ENCODE measurements at regions not wholly inside any gene's neighbourhood (a gene's known extent, or its start where the extent isn't known, plus 50 kb on each side); places are given as distances from the start of the nearest gene placed in this dataset.

GRCh38 chr11:129574431-129574830, 198.8 kb downstream of the BARX2 start:
- H3K4me3 Mint-ChIP-seq = no peak overlapping the region
- no peaks in the 10 kb centered on the region for H3K27me3 Mint-ChIP-seq
- H3K36me3 Mint-ChIP-seq = peaks cover 5% of the 10 kb centered on the region
- peaks cover 2 to 10% (median 8%) of the 10 kb centered on the region in 3 donors for H3K9me3 Mint-ChIP-seq
- H3K27ac Mint-ChIP-seq = no peak overlapping the region
- H3K4me1 Mint-ChIP-seq = no peaks in the 10 kb centered on the region

- Mint-ChIP-seq H3K4me3 (no peak overlapping the region), H3K36me3 (peaks cover 5% of the 10 kb centered on the region), H3K4me1 (no peaks in the 10 kb centered on the region), H3K9me3 (peaks cover 0 to 8% (median 2%) of the 10 kb centered on the region in 3 donors), H3K27me3 (no peaks in the 10 kb centered on the region), H3K27ac (no peak overlapping the region)
These were observed 201.0 kb downstream of the BARX2 start for GRCh38 chr11:129576652-129577051.

- H3K27me3 Mint-ChIP-seq = no peaks in the 10 kb centered on the region
- H3K27ac Mint-ChIP-seq = no peak overlapping the region
- H3K4me1 Mint-ChIP-seq = no peaks in the 10 kb centered on the region
- H3K4me3 Mint-ChIP-seq = no peak overlapping the region
- H3K36me3 Mint-ChIP-seq = peaks cover 5% of the 10 kb centered on the region
- H3K9me3 Mint-ChIP-seq = peaks cover 2 to 12% (median 4%) of the 10 kb centered on the region in 3 donors
These were observed 202.4 kb downstream of the BARX2 start for GRCh38 chr11:129578006-129578405.

DNA sequence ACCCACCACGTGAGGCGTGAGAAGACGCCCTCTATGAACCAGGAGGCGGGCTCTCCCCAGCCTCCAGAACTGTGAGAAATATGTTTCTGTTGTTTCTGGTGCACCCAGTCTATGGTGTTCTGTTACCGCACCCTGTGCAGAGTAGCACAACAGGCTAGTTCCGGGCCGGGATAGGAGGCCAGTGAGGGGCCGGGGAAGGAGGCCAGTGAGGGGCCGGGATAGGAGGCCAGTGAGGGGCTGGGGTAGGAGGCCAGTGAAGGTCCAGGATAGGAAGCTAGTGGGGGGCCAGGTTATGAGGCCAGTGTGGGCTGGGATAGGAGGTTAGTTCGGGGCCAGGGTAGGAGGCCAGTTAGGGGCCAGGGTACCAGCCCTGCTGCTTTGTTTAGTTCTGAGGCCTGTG, 204.6 kb downstream of the BARX2 start:
- Mint-ChIP-seq H3K36me3 (no peaks in the 10 kb centered on the region), H3K27ac (peak overlapping the region in 1 of 3 donors; percentile 65), H3K27me3 (no peaks in the 10 kb centered on the region), H3K4me3 (no peak overlapping the region), H3K9me3 (peaks cover 0 to 5% (median 4%) of the 10 kb centered on the region in 3 donors), H3K4me1 (no peaks in the 10 kb centered on the region)

DNA sequence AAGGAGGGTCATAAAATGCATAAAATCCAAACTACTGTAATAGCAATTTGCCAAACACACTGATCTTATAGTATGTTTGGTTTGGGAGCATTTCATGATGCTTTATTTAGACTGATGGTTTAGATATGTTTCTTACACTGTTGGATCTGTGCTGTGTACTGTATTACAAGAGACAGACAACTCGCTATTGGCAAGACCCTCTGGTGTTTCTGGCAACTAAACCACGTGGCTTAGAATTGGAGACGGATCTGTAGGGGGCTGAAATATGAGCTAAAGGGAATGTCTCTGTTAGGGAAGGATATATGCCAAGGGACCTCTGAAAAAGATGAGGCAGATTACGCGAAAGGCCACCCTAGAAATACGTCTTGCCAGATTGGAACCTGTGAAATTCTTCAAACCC, 208.7 kb downstream of the BARX2 start:
- no peaks in the 10 kb centered on the region for H3K27me3 Mint-ChIP-seq
- peaks cover 2 to 6% (median 4%) of the 10 kb centered on the region in 3 donors for H3K9me3 Mint-ChIP-seq
- no peaks in the 10 kb centered on the region for H3K4me1 Mint-ChIP-seq
- H3K4me3 Mint-ChIP-seq = no peak overlapping the region
- H3K36me3 Mint-ChIP-seq = no peaks in the 10 kb centered on the region
- peak overlapping the region in 1 of 3 donors; percentile 33 for H3K27ac Mint-ChIP-seq

DNA sequence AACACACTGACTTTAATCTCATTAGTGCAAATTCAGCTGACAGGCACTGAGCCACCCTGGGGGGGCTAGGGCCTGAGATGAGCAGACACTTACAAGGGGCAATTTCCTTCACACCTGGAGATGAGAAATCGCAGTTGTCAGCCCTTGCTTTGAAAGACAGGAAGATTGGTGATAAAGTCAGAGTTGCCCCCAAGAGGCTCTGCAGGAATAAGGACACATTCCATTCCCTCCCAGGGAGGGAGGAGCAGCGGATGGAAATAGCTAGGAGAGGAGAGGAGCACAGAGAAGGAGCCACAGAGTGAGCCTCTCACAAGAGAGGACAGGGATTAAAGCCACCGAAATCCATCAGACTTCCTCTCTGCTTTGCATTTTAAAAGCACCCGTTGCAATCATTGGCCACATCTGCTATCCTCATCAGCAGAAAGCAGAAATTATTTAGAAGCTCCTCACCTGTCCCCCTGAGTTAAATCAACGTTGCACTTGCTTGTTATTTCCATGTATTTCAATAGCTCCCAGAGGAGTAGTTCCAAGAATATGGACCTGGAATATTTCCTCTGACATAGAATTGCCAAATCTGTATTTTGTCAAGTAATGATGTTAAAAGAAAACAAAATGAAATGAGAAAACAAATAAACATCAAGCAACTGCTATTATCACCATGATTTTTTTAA, 213.7 kb downstream of the BARX2 start:
- Mint-ChIP-seq H3K27me3 (peaks cover 1% of the 10 kb centered on the region), H3K4me3 (no peak overlapping the region), H3K36me3 (no peaks in the 10 kb centered on the region), H3K27ac (no peak overlapping the region), H3K9me3 (peaks cover 0 to 2% (median 1%) of the 10 kb centered on the region in 3 donors), H3K4me1 (peaks cover 0 to 2% (median 0%) of the 10 kb centered on the region in 3 donors)

DNA sequence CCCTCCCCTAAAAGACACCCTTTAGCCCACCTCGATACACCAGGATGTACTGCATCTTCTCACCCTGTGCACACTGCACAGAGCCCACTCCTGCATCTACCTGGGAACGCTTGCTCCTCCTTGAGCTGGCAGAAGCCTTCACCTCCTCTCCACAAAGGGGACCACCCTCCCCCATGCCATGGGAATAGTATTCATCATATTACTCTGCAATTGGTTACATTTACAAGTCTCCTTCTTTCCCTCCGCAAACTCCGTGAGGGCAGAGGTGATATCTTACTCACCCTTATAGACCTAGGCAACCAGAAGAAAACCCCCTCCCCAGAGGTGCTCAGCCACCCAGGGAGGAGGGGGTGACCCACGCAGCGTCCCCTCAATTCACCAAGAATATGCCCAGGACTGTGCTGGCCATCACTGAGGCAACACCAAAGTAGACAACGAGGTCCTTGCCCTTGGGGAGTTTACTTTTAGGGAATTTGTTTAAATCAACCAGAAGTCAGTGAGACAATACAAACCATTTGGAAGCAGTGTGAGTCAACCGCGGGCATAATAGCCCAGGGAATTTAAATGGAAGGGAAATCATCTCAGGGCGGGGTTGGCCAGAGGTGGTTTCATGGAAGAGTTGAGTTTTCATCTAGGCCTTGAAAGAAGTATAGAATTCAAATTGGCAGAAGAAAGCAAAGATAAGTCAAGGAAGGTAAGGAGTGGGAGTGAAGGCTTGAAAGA, 214.5 kb downstream of the BARX2 start:
- H3K27ac Mint-ChIP-seq = no peak overlapping the region
- H3K4me1 Mint-ChIP-seq = peaks cover 0 to 2% (median 0%) of the 10 kb centered on the region in 3 donors
- H3K4me3 Mint-ChIP-seq = no peak overlapping the region
- peaks cover 1% of the 10 kb centered on the region for H3K27me3 Mint-ChIP-seq
- peaks cover 0 to 2% (median 1%) of the 10 kb centered on the region in 3 donors for H3K9me3 Mint-ChIP-seq
- H3K36me3 Mint-ChIP-seq = no peaks in the 10 kb centered on the region

- Mint-ChIP-seq H3K9me3 (peaks cover 0 to 2% (median 1%) of the 10 kb centered on the region in 3 donors), H3K27ac (no peak overlapping the region), H3K4me3 (no peak overlapping the region), H3K36me3 (no peaks in the 10 kb centered on the region), H3K4me1 (peaks cover 0 to 2% (median 0%) of the 10 kb centered on the region in 3 donors), H3K27me3 (peaks cover 1% of the 10 kb centered on the region)
These were observed 215.3 kb downstream of the BARX2 start for GRCh38 chr11:129590753-129591475.

- Mint-ChIP-seq H3K9me3 (peaks cover 0 to 5% (median 2%) of the 10 kb centered on the region in 3 donors), H3K4me1 (peaks cover 0 to 2% (median 0%) of the 10 kb centered on the region in 3 donors), H3K27ac (no peak overlapping the region), H3K36me3 (no peaks in the 10 kb centered on the region), H3K4me3 (no peak overlapping the region), H3K27me3 (peaks cover 1% of the 10 kb centered on the region)
These were observed 215.9 kb downstream of the BARX2 start for GRCh38 chr11:129591527-129591926.

DNA sequence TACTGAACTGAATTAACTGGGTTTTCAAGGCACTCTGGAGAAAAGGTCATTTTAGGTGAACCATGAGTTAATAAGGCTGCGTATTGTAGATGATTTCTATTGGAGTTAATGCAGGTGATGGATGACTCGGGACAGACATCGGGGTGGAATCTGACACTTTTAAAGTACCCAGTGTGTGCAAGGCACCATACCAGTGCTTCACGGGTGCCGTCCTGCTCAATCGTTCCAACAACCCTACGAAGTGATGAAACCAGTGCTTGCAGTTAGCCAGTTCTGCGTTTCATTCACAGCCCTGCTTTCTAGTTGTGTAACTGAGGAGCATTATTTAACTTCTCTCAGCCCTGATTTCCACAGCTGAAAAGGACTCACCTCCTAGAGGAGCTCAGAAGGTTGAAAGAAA, 216.5 kb downstream of the BARX2 start:
- no peaks in the 10 kb centered on the region for H3K36me3 Mint-ChIP-seq
- H3K27ac Mint-ChIP-seq = no peak overlapping the region
- peaks cover 1% of the 10 kb centered on the region for H3K27me3 Mint-ChIP-seq
- H3K9me3 Mint-ChIP-seq = peaks cover 0 to 5% (median 0%) of the 10 kb centered on the region in 3 donors
- H3K4me1 Mint-ChIP-seq = peaks cover 0 to 2% (median 0%) of the 10 kb centered on the region in 3 donors
- H3K4me3 Mint-ChIP-seq = no peak overlapping the region

DNA sequence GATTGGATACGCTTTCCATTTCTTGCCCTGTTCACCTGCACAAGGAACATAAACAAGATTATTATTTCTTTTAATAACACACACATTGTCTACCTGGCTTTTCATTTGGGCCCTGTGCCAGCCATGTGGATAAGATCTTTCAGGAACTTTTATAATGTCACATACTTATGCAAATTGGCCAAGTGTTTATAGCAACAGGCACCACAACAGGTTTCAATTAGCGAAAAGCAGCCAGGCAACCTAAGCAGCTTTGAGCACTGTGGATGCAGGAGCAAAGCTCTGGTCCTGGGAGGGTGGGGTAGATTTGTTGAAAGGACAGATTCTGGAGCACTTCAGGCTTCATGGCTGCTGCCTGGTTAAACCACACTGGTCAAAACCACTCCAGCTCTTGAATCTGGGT, 217.4 kb downstream of the BARX2 start:
- H3K27ac Mint-ChIP-seq = no peak overlapping the region
- H3K4me3 Mint-ChIP-seq = no peak overlapping the region
- H3K9me3 Mint-ChIP-seq = peaks cover 0 to 4% (median 0%) of the 10 kb centered on the region in 3 donors
- H3K36me3 Mint-ChIP-seq = no peaks in the 10 kb centered on the region
- peaks cover 1% of the 10 kb centered on the region for H3K27me3 Mint-ChIP-seq
- H3K4me1 Mint-ChIP-seq = peaks cover 0 to 2% (median 0%) of the 10 kb centered on the region in 3 donors

DNA sequence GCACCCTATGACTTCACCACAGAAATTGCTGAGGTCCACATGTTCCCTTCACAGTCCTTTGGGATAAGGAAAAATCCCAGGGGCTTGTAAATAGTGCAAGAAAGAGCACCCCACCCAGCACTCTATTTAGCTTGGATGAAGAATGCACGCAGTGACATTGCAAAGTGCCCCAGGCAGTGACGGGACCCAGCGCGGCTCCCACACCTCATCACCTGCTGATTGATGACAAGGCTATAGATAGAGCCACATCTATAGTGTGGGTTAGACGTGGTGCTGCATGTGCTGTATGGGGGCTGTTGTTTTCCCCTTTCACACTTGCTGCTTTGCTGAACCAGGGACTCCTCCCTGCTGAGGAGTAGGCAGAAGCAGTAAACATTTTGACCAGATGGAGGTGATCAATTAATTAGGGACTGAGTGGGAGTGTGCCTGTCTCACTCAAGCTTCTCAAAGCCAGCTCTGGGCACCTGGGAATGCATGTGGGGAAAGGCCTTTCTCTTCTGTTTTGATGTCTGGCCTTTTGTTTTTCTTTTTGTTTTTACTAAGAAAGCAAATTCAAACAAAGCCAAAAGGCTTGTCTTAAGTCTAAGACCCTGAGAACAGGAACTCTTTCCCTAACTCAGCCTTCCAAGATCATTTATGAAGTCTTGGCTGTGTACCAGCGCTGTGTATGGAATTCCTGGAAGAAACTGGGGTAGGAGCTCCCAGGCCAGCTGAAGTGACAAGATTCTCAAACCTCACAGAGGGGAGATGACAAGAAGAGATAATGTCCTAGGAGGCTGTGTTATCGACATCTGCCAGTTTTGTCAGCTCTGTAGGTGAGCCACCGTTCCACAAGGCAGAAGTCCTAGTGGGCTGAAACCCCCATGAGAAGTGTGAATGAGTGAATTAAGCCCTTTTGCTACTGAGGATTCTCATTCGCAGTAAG, 219.7 kb downstream of the BARX2 start:
- H3K27me3 Mint-ChIP-seq = peaks cover 1% of the 10 kb centered on the region

GRCh38 chr11:129596351-129596750, 219.3 kb upstream of the TMEM45B start:
- H3K9me3 Mint-ChIP-seq = peaks cover 0 to 5% (median 0%) of the 10 kb centered on the region in 3 donors
- H3K27me3 Mint-ChIP-seq = peaks cover 1% of the 10 kb centered on the region
- no peak overlapping the region for H3K27ac Mint-ChIP-seq
- H3K36me3 Mint-ChIP-seq = no peaks in the 10 kb centered on the region
- H3K4me1 Mint-ChIP-seq = peaks cover 0 to 2% (median 0%) of the 10 kb centered on the region in 3 donors
- H3K4me3 Mint-ChIP-seq = no peak overlapping the region

More for the DNA sequence above, 219.7 kb downstream of the BARX2 start:
- no peak overlapping the region for H3K27ac Mint-ChIP-seq
- no peak overlapping the region for H3K4me3 Mint-ChIP-seq
- peaks cover 0 to 2% (median 0%) of the 10 kb centered on the region in 3 donors for H3K4me1 Mint-ChIP-seq
- peaks cover 0 to 5% (median 0%) of the 10 kb centered on the region in 3 donors for H3K9me3 Mint-ChIP-seq
- no peaks in the 10 kb centered on the region for H3K36me3 Mint-ChIP-seq

GRCh38 chr11:129598378-129598777, 217.3 kb upstream of the TMEM45B start:
- Mint-ChIP-seq H3K27me3 (no peaks in the 10 kb centered on the region), H3K27ac (no peak overlapping the region), H3K9me3 (peaks cover 0 to 5% (median 0%) of the 10 kb centered on the region in 3 donors), H3K36me3 (no peaks in the 10 kb centered on the region), H3K4me1 (peaks cover 0 to 2% (median 0%) of the 10 kb centered on the region in 3 donors), H3K4me3 (no peak overlapping the region)
